ENCODE measurements at regions not wholly inside any gene's neighbourhood (a gene's known extent, or its start where the extent isn't known, plus 50 kb on each side); places are given as distances from the start of the nearest gene placed in this dataset.
"Not testable (repeated sequence)": the region's sequence is repeated elsewhere in the genome, so short reads cannot be mapped to it uniquely, and the experiment has no call there.

DNA sequence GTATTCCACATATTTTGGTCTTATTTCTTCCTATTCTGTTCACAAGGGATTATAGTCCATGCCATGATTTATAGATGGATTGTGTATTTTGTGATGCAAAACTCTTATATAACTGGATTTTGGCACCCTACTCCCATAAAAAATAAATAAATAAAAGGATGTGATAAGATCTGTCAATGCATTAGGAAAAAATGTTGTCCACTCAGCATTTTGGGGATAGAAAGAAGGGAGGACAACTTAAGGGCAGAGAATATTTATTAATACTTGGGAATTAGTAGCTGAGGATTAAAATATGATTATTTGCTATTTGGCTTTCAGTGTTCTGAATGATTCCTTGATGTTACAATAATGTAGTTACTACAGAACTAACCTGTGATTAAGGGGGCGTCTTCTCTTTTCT lies 682.6 kb downstream of the ZBBX start:
- FAIRE-seq = no peak
- no peak for DNase-seq (ENCODE audit: low spot score in 2 of 2)

DNA sequence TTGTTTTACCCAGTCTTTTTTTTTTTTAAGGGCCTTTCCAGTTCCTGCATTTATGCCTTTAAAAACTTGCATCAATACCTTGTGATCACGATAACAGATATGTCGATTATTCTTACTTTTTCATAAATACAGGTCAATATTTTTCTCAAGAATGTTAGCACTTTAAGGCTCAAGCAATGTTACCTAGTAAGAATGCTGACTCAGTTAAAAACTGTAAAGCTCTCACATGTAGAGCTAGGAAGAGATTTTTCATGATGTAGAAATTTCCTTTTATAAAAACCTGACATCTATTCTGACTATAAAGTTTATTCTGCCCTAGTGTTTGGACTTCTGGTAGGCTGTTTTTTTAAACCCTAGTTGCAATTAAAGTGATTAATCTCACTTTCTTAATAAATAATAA lies 684.0 kb downstream of the ZBBX start:
- FAIRE-seq (no peak), DNase-seq (ENCODE audit: low spot score in 2 of 2) (no peak)

DNA sequence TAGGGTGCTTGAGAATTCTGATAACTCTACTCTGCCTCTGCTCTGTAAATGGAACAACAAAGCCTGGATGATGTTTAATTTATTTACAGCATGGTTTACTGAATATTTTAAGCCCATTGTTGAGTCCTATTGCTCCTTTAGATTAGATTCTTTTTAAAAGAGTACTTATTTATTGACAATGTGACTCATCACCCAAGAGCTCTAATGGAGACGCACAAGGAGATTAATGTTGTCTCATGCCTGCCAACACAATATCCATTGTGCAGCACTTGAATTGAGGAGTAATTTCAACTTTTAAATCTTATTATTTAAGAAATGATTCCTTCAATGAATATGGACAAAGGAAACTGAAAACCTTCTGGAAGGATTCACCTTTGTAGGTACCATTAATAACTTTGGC lies 691.4 kb downstream of the ZBBX start:
- no peak for FAIRE-seq
- no peak for DNase-seq (ENCODE audit: low spot score in 2 of 2)

DNA sequence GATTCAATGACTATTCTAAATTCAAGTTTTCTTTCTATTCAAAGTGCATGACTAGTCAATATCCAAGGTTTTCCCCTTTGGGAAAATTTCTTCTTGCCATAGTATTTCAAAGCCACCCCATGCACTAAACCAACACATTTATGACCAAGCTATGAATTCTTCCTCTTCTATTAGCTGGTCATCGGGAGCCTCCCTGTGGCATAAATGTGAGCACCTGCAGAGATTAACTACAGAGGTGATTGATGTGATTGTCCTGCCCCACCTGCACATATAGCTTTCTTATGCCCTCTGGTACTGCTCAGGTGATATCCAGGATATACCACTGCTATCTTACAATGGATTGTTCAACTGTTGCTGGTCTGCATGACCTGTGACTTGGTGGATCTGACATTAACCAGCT lies 694.9 kb downstream of the ZBBX start:
- FAIRE-seq (no peak), DNase-seq (ENCODE audit: low spot score in 2 of 2) (no peak)

DNA sequence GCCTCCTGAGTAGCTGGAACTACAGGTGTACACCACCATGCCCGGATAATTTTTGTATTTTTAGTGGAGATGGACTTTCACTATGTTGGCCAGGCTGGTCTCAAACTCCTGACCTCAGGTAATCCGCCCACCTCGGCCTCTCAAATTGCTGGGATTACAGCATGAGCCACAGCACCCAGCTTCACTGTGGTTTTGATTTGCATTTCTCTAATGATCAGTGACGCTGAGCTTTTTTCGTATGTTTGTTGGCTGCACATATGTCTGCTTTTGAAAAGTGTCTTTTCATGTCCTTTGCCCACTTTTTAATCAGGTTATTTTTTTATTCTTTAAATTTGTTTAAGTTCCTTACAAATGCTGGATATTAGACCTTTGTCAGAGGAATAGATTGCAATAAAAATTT lies 696.0 kb downstream of the ZBBX start:
- FAIRE-seq; DNase-seq (ENCODE audit: low spot score in 2 of 2): not testable (repeated sequence)

DNA sequence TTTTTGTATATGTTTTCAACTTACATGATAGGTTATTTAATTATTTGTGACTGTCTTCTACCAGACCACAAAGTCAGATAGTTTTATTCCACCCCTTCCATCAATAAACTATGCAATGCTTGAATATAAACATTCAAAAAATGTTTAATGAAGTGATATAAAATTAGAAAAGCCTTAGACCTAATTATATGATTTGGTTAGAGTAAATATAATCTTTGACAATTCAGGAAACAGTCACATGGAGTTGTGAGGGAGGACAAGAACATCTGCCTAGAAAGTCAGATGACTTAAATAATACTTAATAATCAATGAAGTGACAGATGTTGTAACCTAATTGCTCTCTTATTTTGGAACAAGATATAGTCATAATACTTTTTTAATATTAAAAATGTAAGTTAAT lies 710.3 kb downstream of the ZBBX start:
- FAIRE-seq (no peak), DNase-seq (ENCODE audit: low spot score in 2 of 2) (no peak)

DNA sequence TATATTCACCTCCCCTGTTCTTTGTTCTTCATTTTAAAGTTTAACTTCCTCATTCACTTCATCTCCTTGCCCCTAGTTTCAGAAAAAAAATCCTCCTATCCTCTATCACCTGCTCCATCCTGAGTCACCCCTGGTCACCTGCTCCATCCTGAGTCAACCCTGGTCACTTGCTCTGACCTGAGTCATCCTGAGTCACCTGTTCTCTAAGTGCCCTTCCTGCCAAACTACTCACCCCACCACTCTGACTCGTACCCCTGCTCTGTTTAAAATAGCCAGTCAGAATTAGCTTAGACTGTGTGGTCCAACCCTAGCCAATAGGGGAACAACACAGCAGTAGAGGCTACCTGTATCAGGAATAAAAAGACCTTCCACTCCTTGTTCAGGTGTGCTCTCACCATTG lies 716.9 kb downstream of the ZBBX start:
- FAIRE-seq (no peak), DNase-seq (ENCODE audit: low spot score in 2 of 2) (no peak)

DNA sequence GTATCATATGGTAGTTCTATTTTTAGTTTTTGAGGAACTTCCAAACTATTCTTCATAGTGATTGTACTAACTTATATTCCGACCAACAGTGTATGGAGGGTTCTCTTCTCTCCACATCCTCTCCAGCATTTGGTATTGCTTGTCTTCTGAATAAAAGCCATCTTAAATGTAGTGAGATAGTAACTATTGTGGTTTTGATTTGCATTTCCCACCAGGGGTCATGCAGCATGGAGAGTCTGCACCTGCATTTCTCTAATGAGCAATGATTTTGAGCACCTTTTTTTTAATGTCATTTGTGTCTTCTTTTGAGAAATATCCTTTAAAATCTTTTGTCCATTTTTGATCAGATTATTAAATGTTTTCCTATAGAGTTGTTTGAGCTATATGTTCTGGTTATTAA lies 718.5 kb downstream of the ZBBX start:
- DNase-seq (ENCODE audit: low spot score in 2 of 2) (no peak), FAIRE-seq (no peak)

DNA sequence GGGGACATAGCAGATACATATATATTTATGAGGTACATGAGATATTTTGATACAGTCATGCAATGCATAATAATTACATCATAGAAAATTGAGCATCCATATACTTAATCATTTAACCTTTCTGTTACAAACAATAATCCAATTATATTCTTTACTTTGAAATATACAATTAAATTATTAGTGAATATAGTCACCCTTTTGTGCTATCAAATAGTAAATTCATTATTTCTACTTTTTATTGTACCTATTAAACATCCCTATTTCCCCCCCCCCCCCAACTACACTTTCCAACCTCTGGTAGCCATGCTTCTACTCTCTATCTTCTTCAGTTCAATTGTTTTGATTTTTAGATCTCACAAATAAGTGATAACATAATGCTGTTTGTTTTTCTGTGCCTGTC lies 719.1 kb downstream of the ZBBX start:
- no peak for FAIRE-seq
- DNase-seq (ENCODE audit: low spot score in 2 of 2) = no peak

DNA sequence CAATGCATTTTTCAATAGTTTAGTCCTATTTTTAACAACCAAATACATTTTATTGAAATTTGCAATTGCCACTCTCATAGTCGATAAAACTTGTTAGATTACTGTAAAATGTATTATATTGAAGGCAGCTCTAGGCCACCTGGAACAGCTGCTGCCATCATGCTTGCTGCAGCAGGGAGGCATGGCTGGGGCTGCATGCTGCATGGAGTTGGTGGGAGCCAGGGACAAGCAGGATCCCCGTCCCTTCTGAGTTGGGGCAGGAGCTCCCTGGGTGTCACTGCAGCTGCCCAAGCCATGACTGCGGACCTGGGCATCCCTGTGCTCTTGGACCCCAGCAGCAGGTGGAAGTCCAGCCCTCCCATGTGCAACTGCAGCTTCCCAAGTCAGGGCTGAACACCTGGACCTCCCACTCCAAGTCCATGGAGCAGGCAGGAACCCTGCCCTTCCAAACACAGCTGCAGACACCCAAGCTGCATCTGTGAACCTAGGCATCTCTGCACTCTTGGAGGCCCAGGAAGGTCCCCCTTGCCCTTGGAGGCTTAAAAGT lies 742.0 kb downstream of the ZBBX start:
- FAIRE-seq (no peak), DNase-seq (ENCODE audit: low spot score in 2 of 2) (no peak)

DNA sequence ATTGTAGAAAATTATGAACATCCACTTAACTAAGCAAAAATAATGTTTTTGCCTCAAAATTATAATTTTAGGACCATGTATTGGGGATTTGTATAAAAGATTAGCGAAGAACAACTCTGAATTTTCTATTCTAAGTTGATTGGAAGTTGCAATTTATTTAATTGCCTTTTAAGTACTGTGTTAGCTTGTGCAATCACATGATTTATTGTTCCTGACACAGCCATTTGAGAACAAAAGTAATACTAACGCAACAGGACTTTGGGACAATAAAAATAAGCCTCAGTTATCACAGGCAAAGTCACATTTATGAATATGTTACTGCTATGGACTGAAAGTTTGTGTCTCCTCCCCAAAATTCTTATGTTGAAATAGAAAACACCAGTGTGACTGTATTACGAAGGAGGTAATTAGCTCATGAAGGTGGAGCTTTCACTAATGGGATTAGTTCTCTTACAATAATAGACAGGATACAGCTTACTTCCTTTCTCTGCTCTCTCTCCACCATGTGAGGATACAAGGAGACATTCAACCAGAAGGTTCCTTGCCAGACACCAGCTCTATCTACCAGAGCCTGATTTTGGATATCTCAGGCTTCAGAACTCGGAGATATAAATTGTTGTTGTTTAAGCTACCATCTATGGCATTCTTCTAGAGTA lies 745.9 kb downstream of the ZBBX start:
- DNase-seq (ENCODE audit: low spot score in 2 of 2) (no peak), FAIRE-seq (no peak)

DNA sequence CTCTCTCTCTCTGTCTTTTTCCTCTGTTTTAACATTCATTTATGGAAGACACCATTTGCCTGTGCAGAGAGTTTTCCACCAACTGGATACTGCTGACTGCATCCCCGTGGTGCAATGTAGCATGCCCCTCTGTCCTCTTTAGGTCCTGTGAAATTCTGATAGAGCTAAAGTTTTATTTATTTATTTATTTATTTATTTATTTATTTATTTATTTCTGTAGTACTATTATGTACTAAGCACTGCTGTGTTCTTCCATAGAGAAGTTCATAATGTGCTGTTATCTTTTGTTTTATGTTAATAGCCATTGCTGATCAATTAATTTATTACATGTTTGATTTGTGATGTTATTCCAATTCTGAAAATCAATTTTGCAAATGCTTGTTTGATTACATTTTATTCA lies 749.9 kb downstream of the ZBBX start:
- FAIRE-seq (no peak), DNase-seq (ENCODE audit: low spot score in 2 of 2) (no peak)

DNA sequence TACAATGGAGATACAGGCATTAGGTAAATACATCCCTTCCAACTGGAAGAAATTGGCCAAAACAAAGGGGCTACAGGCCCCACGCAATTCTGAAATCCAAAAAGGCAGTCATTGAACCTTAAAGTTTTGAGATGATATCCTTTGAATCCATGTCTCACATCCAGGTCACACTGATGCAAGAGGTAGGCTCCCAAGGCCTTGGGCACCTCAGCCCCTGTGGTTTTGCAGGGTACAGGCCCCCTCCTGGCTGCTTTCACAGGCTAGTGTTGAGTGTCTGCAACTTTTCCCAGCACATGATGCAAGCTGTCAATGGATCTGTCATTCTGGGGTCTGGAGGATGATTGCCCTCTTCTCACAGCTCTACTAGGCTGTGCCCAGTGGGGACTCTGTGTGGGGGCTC lies 766.7 kb downstream of the ZBBX start:
- FAIRE-seq (no peak), DNase-seq (ENCODE audit: low spot score in 2 of 2) (no peak)

DNA sequence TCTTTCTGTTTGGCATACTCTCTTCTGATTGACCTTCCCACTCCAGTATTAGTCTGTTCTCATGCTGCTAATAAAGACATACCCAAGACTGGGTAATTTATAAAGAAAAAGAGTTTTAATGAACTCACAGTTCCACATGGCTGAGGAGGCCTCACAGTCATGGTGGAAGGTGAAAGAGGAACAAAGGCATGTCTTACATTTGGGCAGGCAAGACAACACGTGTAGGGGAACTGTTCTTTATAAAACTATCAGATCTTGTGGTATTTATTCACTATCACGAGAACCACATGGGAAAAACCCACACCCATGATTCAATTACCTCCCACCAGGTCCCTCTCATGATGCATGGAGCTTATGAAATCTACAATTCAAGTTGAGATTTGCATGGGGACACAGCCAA lies 767.3 kb downstream of the ZBBX start:
- DNase-seq (ENCODE audit: low spot score in 2 of 2); FAIRE-seq: not testable (repeated sequence)

DNA sequence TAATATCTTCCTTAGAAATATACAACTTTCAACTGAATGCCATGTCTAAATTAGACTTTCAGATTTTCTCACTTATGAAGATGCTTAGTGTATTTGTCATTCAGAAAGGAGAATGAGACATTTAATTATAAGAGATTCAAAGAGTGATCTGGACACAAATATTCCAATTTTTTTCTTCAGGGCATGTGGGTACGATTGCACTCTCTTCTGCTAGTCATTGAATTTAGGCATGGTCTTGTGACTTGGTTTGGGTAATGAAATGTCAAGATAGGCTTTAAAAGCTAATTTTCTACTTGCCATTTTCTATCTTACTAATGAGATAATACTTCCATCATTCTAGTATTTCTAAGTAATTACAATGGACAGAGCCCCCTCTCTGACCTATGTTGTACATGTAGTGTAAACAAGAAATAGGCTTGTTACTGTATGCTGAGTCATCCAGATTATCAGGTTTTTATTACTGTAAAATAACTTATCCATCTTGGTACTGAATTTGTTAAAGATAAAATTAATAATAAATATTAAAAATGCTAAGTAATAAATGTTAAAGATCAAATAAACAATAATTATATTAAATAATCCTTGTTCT lies 770.8 kb upstream of the BCHE start:
- FAIRE-seq (no peak), DNase-seq (ENCODE audit: low spot score in 2 of 2) (no peak)

DNA sequence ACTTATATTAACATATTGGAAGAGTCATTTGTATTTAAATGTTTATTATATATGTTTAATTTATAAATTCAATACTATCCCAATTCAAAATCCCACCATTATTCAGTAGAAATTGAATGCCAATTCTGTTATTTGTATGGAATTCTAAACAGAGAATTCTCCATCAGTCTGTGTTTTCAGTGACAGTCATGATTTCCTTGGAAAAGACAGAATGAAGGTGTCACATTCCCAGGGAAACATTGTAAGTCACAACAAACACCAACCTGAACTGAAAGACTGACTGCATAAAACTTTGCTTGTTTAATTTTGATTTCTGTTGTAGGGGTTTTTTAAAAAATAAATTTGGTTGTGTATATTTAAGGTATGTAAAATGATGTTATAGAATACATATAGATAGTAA lies 769.8 kb upstream of the BCHE start:
- DNase-seq (ENCODE audit: low spot score in 2 of 2) (no peak), FAIRE-seq (no peak)

DNA sequence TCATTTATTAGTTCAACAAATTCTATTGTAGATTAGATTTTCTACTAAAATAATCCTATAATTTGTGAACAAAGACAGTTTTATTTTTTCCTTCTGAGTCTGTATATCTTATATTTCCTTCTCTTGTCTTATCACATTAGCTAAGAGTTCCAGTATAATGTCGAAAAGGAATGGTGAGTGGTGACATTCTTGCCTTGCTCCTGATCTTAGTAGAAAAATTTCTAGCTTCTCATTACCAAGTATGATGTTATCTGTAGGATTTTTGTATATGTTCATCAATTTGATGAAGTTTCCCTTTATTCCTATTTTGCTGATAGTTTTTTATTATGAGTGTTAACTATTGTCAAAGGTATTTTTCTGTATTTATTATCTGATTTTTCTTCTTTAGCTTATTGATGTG lies 756.6 kb upstream of the BCHE start:
- DNase-seq (ENCODE audit: low spot score in 2 of 2) (no peak), FAIRE-seq (no peak)

DNA sequence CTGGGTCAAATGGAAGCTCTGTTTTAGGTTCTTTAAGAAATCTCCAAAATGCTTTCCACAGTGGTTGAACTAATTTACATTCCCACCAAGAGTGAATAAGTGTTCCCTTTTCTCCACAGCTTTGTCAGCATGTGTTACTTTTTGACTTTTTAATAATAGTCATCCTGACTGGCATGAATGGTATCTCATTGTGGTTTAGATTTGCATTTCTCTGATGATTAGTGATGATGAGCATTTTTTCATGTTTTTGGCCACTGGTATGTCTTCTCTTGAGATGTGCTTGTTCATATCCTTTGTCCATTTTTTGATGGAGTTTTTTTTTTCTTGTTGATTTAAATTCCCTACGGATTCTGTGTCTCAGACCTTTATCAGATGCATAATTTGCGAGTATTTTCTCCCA lies 745.0 kb upstream of the BCHE start:
- DNase-seq (ENCODE audit: low spot score in 2 of 2) (no peak), FAIRE-seq (no peak)

DNA sequence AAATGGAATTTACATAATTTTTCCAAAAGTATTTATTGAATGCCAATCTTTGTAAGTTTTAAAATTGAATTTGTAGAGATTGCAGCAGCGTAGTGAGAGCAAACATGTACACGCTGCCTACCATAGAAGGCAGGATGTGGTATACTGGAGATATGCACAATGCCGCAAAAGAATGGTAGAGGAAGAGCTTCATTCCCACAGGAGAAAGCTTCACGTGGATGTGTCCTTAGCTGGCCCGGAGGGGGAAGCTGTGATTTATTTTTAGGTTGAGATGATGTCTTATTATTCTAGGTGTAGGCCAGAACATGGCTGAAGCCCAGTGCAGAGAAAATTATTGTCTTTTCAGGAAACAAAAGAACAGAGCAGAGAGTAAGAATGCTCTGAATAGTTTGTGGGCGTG lies 743.3 kb upstream of the BCHE start:
- FAIRE-seq = no peak
- no peak for DNase-seq (ENCODE audit: low spot score in 2 of 2)

DNA sequence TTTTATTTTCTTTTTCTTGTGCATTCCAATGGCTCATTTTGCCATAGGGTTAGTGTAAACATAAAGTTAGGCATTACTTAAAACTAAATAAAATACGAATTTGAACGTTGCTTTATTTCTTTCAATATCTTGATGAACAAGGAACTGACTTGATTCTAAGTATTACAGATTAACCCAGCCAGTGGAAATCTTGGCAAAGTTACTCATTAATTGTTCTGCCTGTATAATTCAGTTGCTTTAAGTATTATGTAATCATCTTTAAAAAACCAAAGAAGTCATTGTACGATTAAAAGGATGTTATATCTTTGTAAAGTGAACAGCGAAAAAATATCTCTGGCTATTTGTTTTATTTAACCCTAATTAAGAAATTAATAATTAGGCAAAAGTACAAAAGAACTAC lies 737.9 kb upstream of the BCHE start:
- FAIRE-seq (no peak), DNase-seq (ENCODE audit: low spot score in 2 of 2) (no peak)

DNA sequence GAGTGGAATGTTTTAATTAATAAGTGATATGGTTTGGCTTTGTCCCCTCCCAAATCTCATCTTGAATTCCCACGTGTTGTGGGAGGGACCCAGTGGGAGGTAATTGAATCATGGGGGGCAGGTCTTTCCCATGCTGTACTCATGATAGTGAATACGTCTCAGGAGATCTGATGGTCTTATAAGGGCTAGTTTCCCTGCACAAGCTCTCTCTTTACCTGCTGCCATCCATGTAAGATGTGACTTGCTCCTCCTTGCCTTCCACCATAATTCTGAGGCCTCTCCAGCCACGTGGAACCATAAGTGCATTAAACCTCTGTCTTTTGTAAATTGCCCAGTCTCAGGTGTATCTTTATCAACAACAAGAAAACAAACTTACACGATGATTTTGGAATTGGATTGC lies 734.5 kb upstream of the BCHE start:
- not testable (repeated sequence) for FAIRE-seq; DNase-seq (ENCODE audit: low spot score in 2 of 2)

DNA sequence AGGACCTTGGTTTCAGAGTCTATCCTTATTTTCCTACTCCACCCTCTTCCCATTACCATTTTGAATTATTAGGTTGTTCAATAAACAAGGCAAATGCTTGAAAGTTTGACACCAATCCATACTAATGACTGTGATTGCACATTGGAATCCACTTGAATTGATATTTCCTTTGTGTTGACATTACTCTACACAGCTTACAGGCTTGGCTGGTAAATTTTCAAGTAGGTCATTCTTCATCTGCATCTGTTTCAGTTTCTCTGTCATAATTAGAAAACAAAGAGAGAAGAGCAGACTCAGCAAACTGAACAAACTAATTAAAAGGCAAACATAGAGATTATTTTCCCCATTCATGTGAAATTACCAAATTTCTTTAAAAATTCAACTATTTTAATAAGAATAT lies 732.9 kb upstream of the BCHE start:
- FAIRE-seq = no peak
- no peak for DNase-seq (ENCODE audit: low spot score in 2 of 2)

DNA sequence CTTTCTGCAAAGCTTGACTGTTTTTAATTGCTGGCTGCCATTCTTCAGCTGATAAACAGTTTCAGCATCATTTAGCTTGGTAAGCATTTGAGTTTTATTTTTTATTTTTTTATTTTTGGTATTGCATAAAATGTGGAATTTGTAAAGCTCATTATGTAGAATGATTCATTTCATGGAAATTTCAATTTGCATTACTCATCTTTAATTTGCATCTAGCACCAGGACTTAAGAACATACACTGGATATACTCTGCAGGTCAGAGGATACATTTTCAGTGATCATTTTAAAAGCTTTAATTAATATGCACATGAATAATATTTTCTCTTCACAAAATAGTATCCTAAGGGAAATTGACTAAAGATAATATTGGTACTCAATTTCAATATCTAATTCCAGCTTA lies 732.4 kb upstream of the BCHE start:
- no peak for DNase-seq (ENCODE audit: low spot score in 2 of 2)
- FAIRE-seq = no peak

Measured in frontal cortex (tissue), 3 donors.